Astrocyte (in vitro differentiated cells and primary cell): ENCODE measurements at regions not wholly inside any gene's neighbourhood (a gene's known extent, or its start where the extent isn't known, plus 50 kb on each side); places are given as distances from the start of the nearest gene placed in this dataset.

Experiments used
- DNase-seq: peaks from one replicate; pipeline ENCODE4 v3.0.0-alpha.2; 2010; ENCODE audit warnings: low read depth
- FAIRE-seq: peaks from 2 replicates; lab custom pipeline; 2011; peaks lifted over from hg19 to GRCh38; lab: Jason Lieb, UNC
- H2AFZ ChIP-seq: 2 replicates; pipeline ENCODE4 v1.6.0; 2012; ENCODE audit warnings: low read depth, low read length, inconsistent platforms
- H3K27ac ChIP-seq: 2 replicates; pipeline ENCODE4 v1.5.1; 2011; ENCODE audit warnings: low read depth, low read length, inconsistent platforms
- H3K27me3 ChIP-seq: 2 replicates; pipeline ENCODE4 v1.6.0; 2011; ENCODE audit warnings: low read length, inconsistent platforms; ENCODE audit not compliant: insufficient read depth
- H3K36me3 ChIP-seq: 2 replicates; pipeline ENCODE4 v1.5.1; 2011; ENCODE audit warnings: low read length, inconsistent platforms; ENCODE audit not compliant: insufficient read depth
- H3K4me1 ChIP-seq: 2 replicates; pipeline ENCODE4 v1.5.1; 2011; ENCODE audit warnings: low read length, inconsistent platforms; ENCODE audit not compliant: insufficient read depth
- H3K4me2 ChIP-seq: 2 replicates; pipeline ENCODE4 v1.6.0; 2012; ENCODE audit warnings: low read length, inconsistent platforms
- H3K4me3 ChIP-seq: 2 replicates; pipeline ENCODE4 v1.5.1; 2011; ENCODE audit warnings: low read depth, mild to moderate bottlenecking, low read length, inconsistent platforms; ENCODE audit not compliant: insufficient read depth
- H3K79me2 ChIP-seq: 2 replicates; pipeline ENCODE4 v1.6.0; 2012; ENCODE audit warnings: mild to moderate bottlenecking, low read length, inconsistent platforms; ENCODE audit not compliant: insufficient read depth
- H3K9ac ChIP-seq: 2 replicates; pipeline ENCODE4 v1.6.0; 2012; ENCODE audit warnings: mild to moderate bottlenecking, low read length, inconsistent platforms
- H3K9me3 ChIP-seq: 2 replicates; pipeline ENCODE4 v1.5.1; 2012; ENCODE audit warnings: low read depth, mild to moderate bottlenecking, low read length, inconsistent platforms; ENCODE audit not compliant: insufficient read depth
- H4K20me1 ChIP-seq: 2 replicates; pipeline ENCODE4 v1.6.0; 2012; ENCODE audit warnings: low read length, inconsistent platforms; ENCODE audit not compliant: insufficient read depth
- H3K27ac Mint-ChIP-seq: one replicate; pipeline ENCODE4 v1.8.0; 2021; ENCODE audit warnings: mild to moderate bottlenecking, mixed read lengths; ENCODE audit not compliant: unreplicated experiment
- H3K27me3 Mint-ChIP-seq: one replicate; pipeline ENCODE4 v1.8.0; 2021; ENCODE audit warnings: low read depth, mixed read lengths; ENCODE audit not compliant: unreplicated experiment
- H3K36me3 Mint-ChIP-seq: one replicate; pipeline ENCODE4 v1.8.0; 2021; ENCODE audit warnings: low read depth, mixed read lengths; ENCODE audit not compliant: unreplicated experiment
- H3K4me1 Mint-ChIP-seq: one replicate; pipeline ENCODE4 v1.8.0; 2021; ENCODE audit warnings: low read depth, mixed read lengths; ENCODE audit not compliant: unreplicated experiment
- H3K4me3 Mint-ChIP-seq: one replicate; pipeline ENCODE4 v1.8.0; 2021; ENCODE audit warnings: mild to moderate bottlenecking, moderate library complexity, mixed read lengths; ENCODE audit not compliant: unreplicated experiment
- H3K9me3 Mint-ChIP-seq: one replicate; pipeline ENCODE4 v1.8.0; 2021; ENCODE audit warnings: mild to moderate bottlenecking, mixed read lengths; ENCODE audit not compliant: unreplicated experiment
- CTCF ChIP-seq: IDR thresholded peaks from 2 replicates; pipeline ENCODE4 v1.5.1; 2011; ENCODE audit warnings: low read depth, mild to moderate bottlenecking, inconsistent platforms, low read length, moderate library complexity; ENCODE audit not compliant: insufficient read depth
- EZH2 ChIP-seq: IDR thresholded peaks from 2 replicates; pipeline ENCODE4 v1.6.1; 2012; ENCODE audit warnings: mild to moderate bottlenecking, low read length, inconsistent platforms; ENCODE audit not compliant: insufficient read depth

DNA sequence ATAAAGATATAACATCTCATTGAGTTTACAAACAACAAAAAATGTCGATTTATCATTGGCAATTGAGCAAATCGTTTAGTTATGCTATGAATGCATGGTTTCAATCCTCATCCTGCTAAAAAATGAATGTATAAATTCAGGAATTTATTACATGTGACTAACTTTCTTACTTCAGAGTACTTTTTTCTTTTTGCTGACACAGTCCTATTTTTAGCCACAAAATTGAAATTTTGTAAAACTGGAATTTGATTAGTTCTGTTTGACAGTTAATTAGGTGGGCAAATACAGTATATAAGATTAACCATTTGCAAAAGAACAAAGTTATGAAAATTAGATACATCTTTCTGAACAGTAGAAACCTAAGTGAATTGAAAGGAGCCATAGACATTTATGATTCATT, 925.0 kb upstream of the CHORDC1 start:
- H3K36me3 ChIP-seq = no peaks in the 10 kb centered on the region
- H3K4me3 Mint-ChIP-seq = no peak overlapping the region
- no peak overlapping the region for H3K27ac Mint-ChIP-seq
- H3K9me3 Mint-ChIP-seq = peaks cover 7% of the 10 kb centered on the region
- H3K4me2 ChIP-seq = no peak overlapping the region
- H3K27ac ChIP-seq = no peak overlapping the region
- DNase-seq = no peak
- no peak overlapping the region for H3K4me3 ChIP-seq
- no peaks in the 10 kb centered on the region for H3K27me3 ChIP-seq
- TF ChIP-seq CTCF (no peak), EZH2 (no peak)
- H3K9me3 ChIP-seq = peaks cover 3% of the 10 kb centered on the region
- no peaks in the 10 kb centered on the region for H3K79me2 ChIP-seq
- no peaks in the 10 kb centered on the region for H3K4me1 Mint-ChIP-seq
- H3K4me1 ChIP-seq = no peaks in the 10 kb centered on the region
- H3K27me3 Mint-ChIP-seq = no peaks in the 10 kb centered on the region
- no peak overlapping the region for H3K9ac ChIP-seq
- no peaks in the 10 kb centered on the region for H3K36me3 Mint-ChIP-seq
- no peaks in the 10 kb centered on the region for H4K20me1 ChIP-seq
- FAIRE-seq = no peak
- H2AFZ ChIP-seq = no peak overlapping the region

DNA sequence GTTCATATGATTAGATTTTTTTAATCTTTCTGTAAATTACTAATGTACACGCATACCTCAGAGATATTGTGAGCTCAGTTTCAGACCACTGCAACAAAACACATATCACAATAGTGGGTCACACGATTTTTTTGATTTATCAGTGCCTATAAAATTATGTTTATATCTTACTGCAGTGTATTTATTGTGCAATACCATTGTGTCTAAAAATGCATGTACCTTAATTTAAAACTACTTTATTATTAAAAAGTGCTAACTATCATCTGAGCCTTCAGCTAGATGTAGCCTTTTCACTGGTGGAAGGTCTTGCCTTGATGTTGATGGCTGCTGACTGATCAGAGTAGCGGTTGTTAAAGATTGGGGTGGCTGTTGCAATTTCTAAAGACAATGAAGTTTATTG, 918.8 kb upstream of the CHORDC1 start:
- Histone ChIP-seq H3K79me2 (no peaks in the 10 kb centered on the region), H4K20me1 (no peaks in the 10 kb centered on the region), H3K4me1 (no peaks in the 10 kb centered on the region), H2AFZ (no peak overlapping the region), H3K9me3 (no peaks in the 10 kb centered on the region), H3K27ac (no peak overlapping the region), H3K4me2 (no peak overlapping the region), H3K36me3 (no peaks in the 10 kb centered on the region), H3K9ac (no peak overlapping the region), H3K27me3 (no peaks in the 10 kb centered on the region), H3K4me3 (no peak overlapping the region)
- no peak for DNase-seq
- no peak overlapping the region for H3K4me3 Mint-ChIP-seq
- peaks cover 5% of the 10 kb centered on the region for H3K9me3 Mint-ChIP-seq
- no peaks in the 10 kb centered on the region for H3K27me3 Mint-ChIP-seq
- H3K36me3 Mint-ChIP-seq = no peaks in the 10 kb centered on the region
- no peak for FAIRE-seq
- H3K27ac Mint-ChIP-seq = no peak overlapping the region
- no peaks in the 10 kb centered on the region for H3K4me1 Mint-ChIP-seq
- TF ChIP-seq CTCF (no peak), EZH2 (no peak)

DNA sequence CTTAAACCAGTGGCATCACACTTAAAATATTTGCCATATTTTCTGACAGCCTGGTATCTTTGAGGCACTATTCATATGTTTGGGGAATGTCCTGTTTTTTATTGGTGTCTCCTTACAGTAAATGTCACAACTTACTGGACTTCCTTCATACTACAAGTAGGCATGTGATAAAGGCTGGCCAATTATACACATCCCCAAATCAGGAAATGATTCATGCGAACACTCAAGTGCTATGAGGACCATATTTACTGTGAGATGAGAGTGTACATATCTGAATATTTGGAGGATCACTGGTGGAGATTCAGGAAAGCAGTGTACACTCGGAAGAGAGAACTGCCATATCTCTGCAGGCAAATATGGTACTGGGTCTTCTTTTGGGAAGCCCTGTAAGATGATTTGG, 913.8 kb upstream of the CHORDC1 start:
- H3K36me3 Mint-ChIP-seq = no peaks in the 10 kb centered on the region
- Histone ChIP-seq H3K27ac (no peak overlapping the region), H2AFZ (no peak overlapping the region), H4K20me1 (no peaks in the 10 kb centered on the region), H3K27me3 (no peaks in the 10 kb centered on the region), H3K9me3 (no peaks in the 10 kb centered on the region), H3K36me3 (no peaks in the 10 kb centered on the region), H3K9ac (no peak overlapping the region), H3K4me1 (no peaks in the 10 kb centered on the region), H3K4me3 (no peak overlapping the region), H3K79me2 (no peaks in the 10 kb centered on the region), H3K4me2 (no peak overlapping the region)
- H3K27me3 Mint-ChIP-seq = no peaks in the 10 kb centered on the region
- no peak for DNase-seq
- H3K27ac Mint-ChIP-seq = no peak overlapping the region
- TF ChIP-seq EZH2 (no peak), CTCF (no peak)
- no peak for FAIRE-seq
- H3K4me3 Mint-ChIP-seq = no peak overlapping the region
- H3K4me1 Mint-ChIP-seq = no peaks in the 10 kb centered on the region
- no peaks in the 10 kb centered on the region for H3K9me3 Mint-ChIP-seq
